ENCODE measurements at regions not wholly inside any gene's neighbourhood (a gene's known extent, or its start where the extent isn't known, plus 50 kb on each side); places are given as distances from the start of the nearest gene placed in this dataset.

DNA sequence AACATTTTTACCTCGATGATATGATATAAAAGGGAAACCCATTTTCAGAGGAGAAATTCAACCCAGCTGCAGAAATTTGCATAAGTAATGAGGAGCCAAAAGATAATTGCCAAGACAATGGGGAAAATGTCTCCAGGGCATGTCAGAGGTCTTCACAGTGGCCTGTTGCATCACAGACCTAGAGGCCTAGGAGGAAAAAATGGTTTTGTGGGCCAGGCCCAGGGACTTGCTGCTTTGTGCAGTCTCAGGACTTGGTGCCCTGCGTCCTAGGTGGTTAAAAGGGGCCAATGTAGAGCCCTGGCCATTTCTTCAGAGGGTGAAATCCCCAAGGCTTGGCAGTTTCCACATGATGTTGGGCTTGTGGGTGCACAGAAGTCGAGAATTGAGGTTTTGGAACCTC is 106.9 kb downstream of the CPXCR1 start:
- TF ChIP-seq YY1 (IDR thresholded peaks at IDR 0.05; ENCODE audit: low read depth) (no peak), NFIC (IDR thresholded peaks at IDR 0.05; ENCODE audit: borderline replicate concordance) (no peak), POLR2AphosphoS5 (IDR thresholded peaks at IDR 0.05; ENCODE audit: low read depth, low read length) (no peak), RCOR1 (IDR thresholded peaks at IDR 0.05; ENCODE audit: low read length) (no peak), TAF1 (IDR thresholded peaks at IDR 0.05; ENCODE audit: borderline replicate concordance, low read depth, low read length) (no peak), EZH2phosphoT487 (IDR thresholded peaks at IDR 0.05; ENCODE audit: borderline replicate concordance, low read depth) (no peak), JUND (IDR thresholded peaks at IDR 0.05) (no peak), MXI1 (IDR thresholded peaks at IDR 0.05; ENCODE audit: low read depth, low read length) (no peak), EP300 (IDR thresholded peaks at IDR 0.05; ENCODE audit: borderline replicate concordance in 1 of 2, low read depth in 1 of 2, low read length in 1 of 2) (no peak), SMC3 (IDR thresholded peaks at IDR 0.05; ENCODE audit: low read depth, low read length) (no peak), FOXM1 (IDR thresholded peaks at IDR 0.05; ENCODE audit: low read depth) (no peak)
- TF ChIP-seq, protein P1, sequence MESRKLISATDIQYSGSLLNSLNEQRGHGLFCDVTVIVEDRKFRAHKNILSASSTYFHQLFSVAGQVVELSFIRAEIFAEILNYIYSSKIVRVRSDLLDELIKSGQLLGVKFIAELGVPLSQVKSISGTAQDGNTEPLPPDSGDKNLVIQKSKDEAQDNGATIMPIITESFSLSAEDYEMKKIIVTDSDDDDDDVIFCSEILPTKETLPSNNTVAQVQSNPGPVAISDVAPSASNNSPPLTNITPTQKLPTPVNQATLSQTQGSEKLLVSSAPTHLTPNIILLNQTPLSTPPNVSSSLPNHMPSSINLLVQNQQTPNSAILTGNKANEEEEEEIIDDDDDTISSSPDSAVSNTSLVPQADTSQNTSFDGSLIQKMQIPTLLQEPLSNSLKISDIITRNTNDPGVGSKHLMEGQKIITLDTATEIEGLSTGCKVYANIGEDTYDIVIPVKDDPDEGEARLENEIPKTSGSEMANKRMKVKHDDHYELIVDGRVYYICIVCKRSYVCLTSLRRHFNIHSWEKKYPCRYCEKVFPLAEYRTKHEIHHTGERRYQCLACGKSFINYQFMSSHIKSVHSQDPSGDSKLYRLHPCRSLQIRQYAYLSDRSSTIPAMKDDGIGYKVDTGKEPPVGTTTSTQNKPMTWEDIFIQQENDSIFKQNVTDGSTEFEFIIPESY (IDR thresholded peaks at IDR 0.05; ENCODE audit: borderline replicate concordance, low read depth): no peak
- TF ChIP-seq, protein P2, sequence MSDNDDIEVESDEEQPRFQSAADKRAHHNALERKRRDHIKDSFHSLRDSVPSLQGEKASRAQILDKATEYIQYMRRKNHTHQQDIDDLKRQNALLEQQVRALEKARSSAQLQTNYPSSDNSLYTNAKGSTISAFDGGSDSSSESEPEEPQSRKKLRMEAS (IDR thresholded peaks at IDR 0.05; ENCODE audit: low read depth): no peak
- TF ChIP-seq, protein P3, sequence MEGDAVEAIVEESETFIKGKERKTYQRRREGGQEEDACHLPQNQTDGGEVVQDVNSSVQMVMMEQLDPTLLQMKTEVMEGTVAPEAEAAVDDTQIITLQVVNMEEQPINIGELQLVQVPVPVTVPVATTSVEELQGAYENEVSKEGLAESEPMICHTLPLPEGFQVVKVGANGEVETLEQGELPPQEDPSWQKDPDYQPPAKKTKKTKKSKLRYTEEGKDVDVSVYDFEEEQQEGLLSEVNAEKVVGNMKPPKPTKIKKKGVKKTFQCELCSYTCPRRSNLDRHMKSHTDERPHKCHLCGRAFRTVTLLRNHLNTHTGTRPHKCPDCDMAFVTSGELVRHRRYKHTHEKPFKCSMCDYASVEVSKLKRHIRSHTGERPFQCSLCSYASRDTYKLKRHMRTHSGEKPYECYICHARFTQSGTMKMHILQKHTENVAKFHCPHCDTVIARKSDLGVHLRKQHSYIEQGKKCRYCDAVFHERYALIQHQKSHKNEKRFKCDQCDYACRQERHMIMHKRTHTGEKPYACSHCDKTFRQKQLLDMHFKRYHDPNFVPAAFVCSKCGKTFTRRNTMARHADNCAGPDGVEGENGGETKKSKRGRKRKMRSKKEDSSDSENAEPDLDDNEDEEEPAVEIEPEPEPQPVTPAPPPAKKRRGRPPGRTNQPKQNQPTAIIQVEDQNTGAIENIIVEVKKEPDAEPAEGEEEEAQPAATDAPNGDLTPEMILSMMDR (IDR thresholded peaks at IDR 0.05): no peak

Measured in SK-N-SH (cell line).